ENCODE measurements at regions not wholly inside any gene's neighbourhood (a gene's known extent, or its start where the extent isn't known, plus 50 kb on each side); places are given as distances from the start of the nearest gene placed in this dataset.
A peak's percentile ranks its signal among the peaks of the same experiment; 100 is the strongest.

- no peak for DNase-seq (ENCODE audit: low read depth)
- no peak overlapping the region for H3K4me3 ChIP-seq (ENCODE audit: low read depth, low read length)
- TF ChIP-seq, protein P1, sequence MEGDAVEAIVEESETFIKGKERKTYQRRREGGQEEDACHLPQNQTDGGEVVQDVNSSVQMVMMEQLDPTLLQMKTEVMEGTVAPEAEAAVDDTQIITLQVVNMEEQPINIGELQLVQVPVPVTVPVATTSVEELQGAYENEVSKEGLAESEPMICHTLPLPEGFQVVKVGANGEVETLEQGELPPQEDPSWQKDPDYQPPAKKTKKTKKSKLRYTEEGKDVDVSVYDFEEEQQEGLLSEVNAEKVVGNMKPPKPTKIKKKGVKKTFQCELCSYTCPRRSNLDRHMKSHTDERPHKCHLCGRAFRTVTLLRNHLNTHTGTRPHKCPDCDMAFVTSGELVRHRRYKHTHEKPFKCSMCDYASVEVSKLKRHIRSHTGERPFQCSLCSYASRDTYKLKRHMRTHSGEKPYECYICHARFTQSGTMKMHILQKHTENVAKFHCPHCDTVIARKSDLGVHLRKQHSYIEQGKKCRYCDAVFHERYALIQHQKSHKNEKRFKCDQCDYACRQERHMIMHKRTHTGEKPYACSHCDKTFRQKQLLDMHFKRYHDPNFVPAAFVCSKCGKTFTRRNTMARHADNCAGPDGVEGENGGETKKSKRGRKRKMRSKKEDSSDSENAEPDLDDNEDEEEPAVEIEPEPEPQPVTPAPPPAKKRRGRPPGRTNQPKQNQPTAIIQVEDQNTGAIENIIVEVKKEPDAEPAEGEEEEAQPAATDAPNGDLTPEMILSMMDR (IDR thresholded peaks at IDR 0.05; ENCODE audit: insufficient read depth, low read depth, low read length, missing control alignments), result no peak
Measured at GRCh38 chr4:129208481-129208880, 112.5 kb downstream of the C4orf33 start.

GRCh38 chr4:129213692-129214091 is 117.7 kb downstream of the C4orf33 start:
- no peak overlapping the region for H3K4me3 ChIP-seq (ENCODE audit: low read depth, low read length)
- TF ChIP-seq, protein P1 (IDR thresholded peaks at IDR 0.05; ENCODE audit: insufficient read depth, low read depth, low read length, missing control alignments), result no peak
- DNase-seq (ENCODE audit: low read depth), result no peak

GRCh38 chr4:129218360-129218759 is 122.4 kb downstream of the C4orf33 start:
- peak; percentile 2 for DNase-seq (ENCODE audit: low read depth)
- H3K4me3 ChIP-seq (ENCODE audit: low read depth, low read length), result no peak overlapping the region
- TF ChIP-seq, protein P1 (IDR thresholded peaks at IDR 0.05; ENCODE audit: insufficient read depth, low read depth, low read length, missing control alignments), result no peak

GRCh38 chr4:129218897-129219296 is 122.9 kb downstream of the C4orf33 start:
- DNase-seq (ENCODE audit: low read depth), result no peak
- H3K4me3 ChIP-seq (ENCODE audit: low read depth, low read length), result no peak overlapping the region
- TF ChIP-seq, protein P1 (IDR thresholded peaks at IDR 0.05; ENCODE audit: insufficient read depth, low read depth, low read length, missing control alignments), result no peak

- no peak overlapping the region for H3K4me3 ChIP-seq (ENCODE audit: low read depth, low read length)
- DNase-seq (ENCODE audit: low read depth), result no peak
- TF ChIP-seq, protein P1 (IDR thresholded peaks at IDR 0.05; ENCODE audit: insufficient read depth, low read depth, low read length, missing control alignments), result no peak
Measured at GRCh38 chr4:129220254-129220653, 124.3 kb downstream of the C4orf33 start.

DNA sequence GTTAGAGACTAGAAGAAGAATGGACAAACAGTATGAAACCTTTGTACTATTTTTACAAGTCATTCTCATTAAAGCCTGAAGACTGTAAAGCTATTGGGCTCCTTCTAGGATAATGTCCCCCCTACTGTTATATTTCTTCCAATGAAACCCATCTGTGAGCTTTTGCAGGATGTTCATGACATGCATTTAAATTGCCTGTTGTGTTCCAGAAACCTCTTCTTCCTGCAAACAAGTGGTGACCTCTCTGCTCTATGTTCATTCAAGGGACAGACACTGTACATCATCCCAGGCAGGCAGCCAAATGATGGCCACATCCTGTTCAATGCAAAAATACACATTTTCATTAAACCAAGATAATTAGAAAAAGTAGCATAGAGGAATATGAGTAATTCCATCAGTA is 128.0 kb downstream of the C4orf33 start:
- TF ChIP-seq, protein P1 (IDR thresholded peaks at IDR 0.05; ENCODE audit: insufficient read depth, low read depth, low read length, missing control alignments), result no peak
- H3K4me3 ChIP-seq (ENCODE audit: low read depth, low read length), result no peak overlapping the region
- no peak for DNase-seq (ENCODE audit: low read depth)

DNA sequence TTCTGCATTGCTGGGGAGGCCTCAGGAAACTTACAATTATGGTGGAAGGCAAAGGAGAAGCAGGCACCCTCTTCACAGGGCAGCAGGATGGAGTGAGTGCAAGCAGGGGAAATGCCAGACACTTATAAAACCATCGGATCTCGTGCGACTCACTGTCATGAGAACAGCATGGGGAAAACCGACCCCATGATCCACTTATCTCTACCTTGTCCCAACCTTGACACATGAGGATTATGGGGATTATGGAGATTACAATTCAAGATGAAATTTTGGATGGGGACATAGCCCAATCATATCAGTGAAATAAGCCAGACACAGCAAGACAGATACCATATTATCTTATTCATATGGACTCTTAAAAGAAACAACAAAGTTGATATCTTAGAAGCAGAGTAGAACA is 134.9 kb downstream of the C4orf33 start:
- TF ChIP-seq, protein P1 (IDR thresholded peaks at IDR 0.05; ENCODE audit: insufficient read depth, low read depth, low read length, missing control alignments), result no peak
- H3K4me3 ChIP-seq (ENCODE audit: low read depth, low read length), result no peak overlapping the region
- no peak for DNase-seq (ENCODE audit: low read depth)

Data from GM12865 (cell line).